ENCODE measurements at regions not wholly inside any gene's neighbourhood (a gene's known extent, or its start where the extent isn't known, plus 50 kb on each side); places are given as distances from the start of the nearest gene placed in this dataset.

- no peaks in the 10 kb centered on the region for H3K36me3 ChIP-seq (ENCODE audit: insufficient read depth, low read length)
- no peak overlapping the region for H3K9ac ChIP-seq (ENCODE audit: low read depth, low read length)
- no peak overlapping the region for H3K27ac ChIP-seq (ENCODE audit: low read depth, low read length)
- no peak overlapping the region for H3K4me3 ChIP-seq (ENCODE audit: low read length)
- no peaks in the 10 kb centered on the region for H3K27me3 ChIP-seq (ENCODE audit: insufficient read depth, low read length)
- H3K9me3 ChIP-seq (ENCODE audit: insufficient read depth, low read depth, low read length), result no peaks in the 10 kb centered on the region
- no peaks in the 10 kb centered on the region for H3K4me1 ChIP-seq (ENCODE audit: insufficient read depth, low read length)
- 91% methylated on average over 4 of the region's 4 CpGs for WGBS
Observed at GRCh38 chr7:42429339-42429738, 192.3 kb upstream of the GLI3 start.

- no peaks in the 10 kb centered on the region for H3K36me3 ChIP-seq (ENCODE audit: insufficient read depth, low read length)
- no peaks in the 10 kb centered on the region for H3K27me3 ChIP-seq (ENCODE audit: insufficient read depth, low read length)
- no peaks in the 10 kb centered on the region for H3K9me3 ChIP-seq (ENCODE audit: insufficient read depth, low read depth, low read length)
- no peaks in the 10 kb centered on the region for H3K4me1 ChIP-seq (ENCODE audit: insufficient read depth, low read length)
- 92% methylated on average over 4 of the region's 4 CpGs for WGBS
- H3K9ac ChIP-seq (ENCODE audit: low read depth, low read length), result no peak overlapping the region
- no peak overlapping the region for H3K27ac ChIP-seq (ENCODE audit: low read depth, low read length)
- H3K4me3 ChIP-seq (ENCODE audit: low read length), result no peak overlapping the region
Observed at GRCh38 chr7:42426163-42426562, 189.2 kb upstream of the GLI3 start.

GRCh38 chr7:42414941-42415505, 178.0 kb upstream of the GLI3 start:
- no peak overlapping the region for H3K4me3 ChIP-seq (ENCODE audit: low read length)
- 90% methylated on average over 3 of the region's 4 CpGs for WGBS
- H3K36me3 ChIP-seq (ENCODE audit: insufficient read depth, low read length), result no peaks in the 10 kb centered on the region
- no peaks in the 10 kb centered on the region for H3K4me1 ChIP-seq (ENCODE audit: insufficient read depth, low read length)
- H3K27me3 ChIP-seq (ENCODE audit: insufficient read depth, low read length), result no peaks in the 10 kb centered on the region
- H3K9ac ChIP-seq (ENCODE audit: low read depth, low read length), result no peak overlapping the region
- no peak overlapping the region for H3K27ac ChIP-seq (ENCODE audit: low read depth, low read length)
- H3K9me3 ChIP-seq (ENCODE audit: insufficient read depth, low read depth, low read length), result no peaks in the 10 kb centered on the region

- Histone ChIP-seq H3K4me1 (ENCODE audit: insufficient read depth, low read length) (no peaks in the 10 kb centered on the region), H3K27ac (ENCODE audit: low read depth, low read length) (no peak overlapping the region), H3K9me3 (ENCODE audit: insufficient read depth, low read depth, low read length) (no peaks in the 10 kb centered on the region), H3K27me3 (ENCODE audit: insufficient read depth, low read length) (no peaks in the 10 kb centered on the region), H3K4me3 (ENCODE audit: low read length) (no peak overlapping the region), H3K9ac (ENCODE audit: low read depth, low read length) (no peak overlapping the region), H3K36me3 (ENCODE audit: insufficient read depth, low read length) (no peaks in the 10 kb centered on the region)
Observed at GRCh38 chr7:42414028-42414427, 177.0 kb upstream of the GLI3 start.

- Histone ChIP-seq H3K9ac (ENCODE audit: low read depth, low read length) (no peak overlapping the region), H3K9me3 (ENCODE audit: insufficient read depth, low read depth, low read length) (no peaks in the 10 kb centered on the region), H3K36me3 (ENCODE audit: insufficient read depth, low read length) (no peaks in the 10 kb centered on the region), H3K27ac (ENCODE audit: low read depth, low read length) (no peak overlapping the region), H3K4me1 (ENCODE audit: insufficient read depth, low read length) (no peaks in the 10 kb centered on the region), H3K4me3 (ENCODE audit: low read length) (no peak overlapping the region), H3K27me3 (ENCODE audit: insufficient read depth, low read length) (no peaks in the 10 kb centered on the region)
- 89% methylated on average over 6 of the region's 8 CpGs for WGBS
Observed at GRCh38 chr7:42409296-42409695, 172.3 kb upstream of the GLI3 start.

GRCh38 chr7:42407833-42408232, 170.8 kb upstream of the GLI3 start:
- H3K27ac ChIP-seq (ENCODE audit: low read depth, low read length), result no peak overlapping the region
- H3K9me3 ChIP-seq (ENCODE audit: insufficient read depth, low read depth, low read length), result no peaks in the 10 kb centered on the region
- H3K4me3 ChIP-seq (ENCODE audit: low read length), result no peak overlapping the region
- no peaks in the 10 kb centered on the region for H3K36me3 ChIP-seq (ENCODE audit: insufficient read depth, low read length)
- H3K9ac ChIP-seq (ENCODE audit: low read depth, low read length), result no peak overlapping the region
- H3K27me3 ChIP-seq (ENCODE audit: insufficient read depth, low read length), result no peaks in the 10 kb centered on the region
- 97% methylated on average over 4 of the region's 4 CpGs for WGBS
- H3K4me1 ChIP-seq (ENCODE audit: insufficient read depth, low read length), result no peaks in the 10 kb centered on the region

GRCh38 chr7:42407021-42407710, 170.2 kb upstream of the GLI3 start:
- Histone ChIP-seq H3K9ac (ENCODE audit: low read depth, low read length) (no peak overlapping the region), H3K27me3 (ENCODE audit: insufficient read depth, low read length) (no peaks in the 10 kb centered on the region), H3K4me1 (ENCODE audit: insufficient read depth, low read length) (no peaks in the 10 kb centered on the region), H3K27ac (ENCODE audit: low read depth, low read length) (no peak overlapping the region), H3K4me3 (ENCODE audit: low read length) (no peak overlapping the region), H3K36me3 (ENCODE audit: insufficient read depth, low read length) (no peaks in the 10 kb centered on the region), H3K9me3 (ENCODE audit: insufficient read depth, low read depth, low read length) (no peaks in the 10 kb centered on the region)
- WGBS, result 95% methylated on average over 13 of the region's 15 CpGs

GRCh38 chr7:42406358-42406757, 169.3 kb upstream of the GLI3 start:
- 93% methylated on average over 13 of the region's 16 CpGs for WGBS
- Histone ChIP-seq H3K27ac (ENCODE audit: low read depth, low read length) (no peak overlapping the region), H3K9me3 (ENCODE audit: insufficient read depth, low read depth, low read length) (no peaks in the 10 kb centered on the region), H3K36me3 (ENCODE audit: insufficient read depth, low read length) (no peaks in the 10 kb centered on the region), H3K9ac (ENCODE audit: low read depth, low read length) (no peak overlapping the region), H3K27me3 (ENCODE audit: insufficient read depth, low read length) (no peaks in the 10 kb centered on the region), H3K4me1 (ENCODE audit: insufficient read depth, low read length) (no peaks in the 10 kb centered on the region), H3K4me3 (ENCODE audit: low read length) (no peak overlapping the region)

- H3K4me3 ChIP-seq (ENCODE audit: low read length), result no peak overlapping the region
- no peak overlapping the region for H3K9ac ChIP-seq (ENCODE audit: low read depth, low read length)
- H3K27ac ChIP-seq (ENCODE audit: low read depth, low read length), result no peak overlapping the region
- H3K4me1 ChIP-seq (ENCODE audit: insufficient read depth, low read length), result no peaks in the 10 kb centered on the region; the same call in 1 of the 2 replicates
- no peaks in the 10 kb centered on the region for H3K36me3 ChIP-seq (ENCODE audit: insufficient read depth, low read length)
- WGBS, result no CpG with 5 or more reads among the region's 1 CpG
- no peaks in the 10 kb centered on the region for H3K9me3 ChIP-seq (ENCODE audit: insufficient read depth, low read depth, low read length)
- no peaks in the 10 kb centered on the region for H3K27me3 ChIP-seq (ENCODE audit: insufficient read depth, low read length)
Observed at GRCh38 chr7:42405782-42406181, 168.8 kb upstream of the GLI3 start.

GRCh38 chr7:42403831-42404230, 166.8 kb upstream of the GLI3 start:
- H3K36me3 ChIP-seq (ENCODE audit: insufficient read depth, low read length), result no peaks in the 10 kb centered on the region
- no peak overlapping the region for H3K27ac ChIP-seq (ENCODE audit: low read depth, low read length)
- no peak overlapping the region for H3K4me3 ChIP-seq (ENCODE audit: low read length)
- H3K27me3 ChIP-seq (ENCODE audit: insufficient read depth, low read length), result no peaks in the 10 kb centered on the region
- H3K9me3 ChIP-seq (ENCODE audit: insufficient read depth, low read depth, low read length), result no peaks in the 10 kb centered on the region
- no peak overlapping the region for H3K9ac ChIP-seq (ENCODE audit: low read depth, low read length)
- H3K4me1 ChIP-seq (ENCODE audit: insufficient read depth, low read length), result no peaks in the 10 kb centered on the region; the same call in 1 of the 2 replicates
- WGBS, result 87% methylated on average over 1 of the region's 1 CpG

GRCh38 chr7:42400961-42401360, 164.0 kb upstream of the GLI3 start:
- Histone ChIP-seq H3K36me3 (ENCODE audit: insufficient read depth, low read length) (no peaks in the 10 kb centered on the region), H3K27ac (ENCODE audit: low read depth, low read length) (no peak overlapping the region), H3K27me3 (ENCODE audit: insufficient read depth, low read length) (no peaks in the 10 kb centered on the region), H3K4me1 (ENCODE audit: insufficient read depth, low read length) (no peaks in the 10 kb centered on the region; the same call in 1 of the 2 replicates), H3K4me3 (ENCODE audit: low read length) (no peak overlapping the region), H3K9ac (ENCODE audit: low read depth, low read length) (no peak overlapping the region), H3K9me3 (ENCODE audit: insufficient read depth, low read depth, low read length) (no peaks in the 10 kb centered on the region)
- WGBS, result 94% methylated on average over 7 of the region's 7 CpGs

Measured in HUES64 (cell line).